ENCODE measurements at regions not wholly inside any gene's neighbourhood (a gene's known extent, or its start where the extent isn't known, plus 50 kb on each side); places are given as distances from the start of the nearest gene placed in this dataset.

- TF ChIP-seq SP1 (IDR thresholded peaks at IDR 0.05) (no peak), FOXK2 (IDR thresholded peaks at IDR 0.05) (no peak), BHLHE40 (IDR thresholded peaks at IDR 0.05; ENCODE audit: borderline replicate concordance) (no peak), SUZ12 (IDR thresholded peaks at IDR 0.05) (no peak)
Measured at GRCh38 chr16:73125850-73126524, 78.1 kb upstream of the ZFHX3 start.

Measured in HEK293T (cell line).